NCI-H2107 treated with DMSO at 0.1 percent for 48 hours (cell line): ENCODE measurements at regions not wholly inside any gene's neighbourhood (a gene's known extent, or its start where the extent isn't known, plus 50 kb on each side); places are given as distances from the start of the nearest gene placed in this dataset.

Source experiments
- DNase-seq: peaks from one replicate; lab custom pipeline; 2025; ENCODE audit not compliant: unreplicated experiment; lab: John Stamatoyannopoulos, UW

GRCh38 chr17:77905266-77905665 is 53.2 kb upstream of the TNRC6C start:
- no peak for DNase-seq

GRCh38 chr17:77905766-77906165 is 52.7 kb upstream of the TNRC6C start:
- DNase-seq, result no peak

- no peak for DNase-seq
Observed at GRCh38 chr17:77906377-77906871, 52.1 kb upstream of the TNRC6C start.

GRCh38 chr17:77907497-77908461 is 50.7 kb upstream of the TNRC6C start:
- no peak for DNase-seq

GRCh38 chr17:77908501-77908900 is 50.0 kb upstream of the TNRC6C start:
- no peak for DNase-seq
